Loucy (cell line): ENCODE measurements at regions not wholly inside any gene's neighbourhood (a gene's known extent, or its start where the extent isn't known, plus 50 kb on each side); places are given as distances from the start of the nearest gene placed in this dataset.
A peak's percentile ranks its signal among the peaks of the same experiment; 100 is the strongest.

Source experiments
- H2AFZ ChIP-seq: fragments of 200-600 bp; sonication (generic); 2 replicates; pipeline ENCODE4 v1.6.0; 2016; ENCODE audit warnings: antibody characterized with exemption, mild to moderate bottlenecking, low read length, moderate library complexity
- H3F3A ChIP-seq: fragments of 200-600 bp; 2 replicates; pipeline ENCODE4 v1.6.0; 2016; ENCODE audit warnings: antibody characterized with exemption, low read depth, mild to moderate bottlenecking
- H3K27me3 ChIP-seq: fragments of 200-600 bp; sonication (generic); 2 replicates; pipeline ENCODE4 v1.6.1; 2014; ENCODE audit warnings: low read length, mild to moderate bottlenecking; ENCODE audit not compliant: insufficient read depth, poor library complexity, severe bottlenecking
- H3K36me3 ChIP-seq: fragments of 200-600 bp; sonication (generic); 2 replicates; pipeline ENCODE4 v1.6.1; 2016; ENCODE audit warnings: low read length; ENCODE audit not compliant: insufficient read depth
- H3K4me1 ChIP-seq: fragments of 200-600 bp; sonication (generic); 2 replicates; pipeline ENCODE4 v1.5.1; 2014; ENCODE audit warnings: low read length, mild to moderate bottlenecking; ENCODE audit not compliant: insufficient read depth, poor library complexity, severe bottlenecking
- H3K4me2 ChIP-seq: fragments of 200-600 bp; sonication (generic); 2 replicates; pipeline ENCODE4 v1.6.0; 2014; ENCODE audit warnings: antibody characterized with exemption, low read length, low read depth, mild to moderate bottlenecking; ENCODE audit not compliant: poor library complexity, severe bottlenecking
- H3K4me3 ChIP-seq: fragments of 200-600 bp; sonication (generic); 2 replicates; pipeline ENCODE4 v1.5.1; 2014; ENCODE audit warnings: low read length, mild to moderate bottlenecking, mixed read lengths; ENCODE audit not compliant: poor library complexity, severe bottlenecking
- H3K79me2 ChIP-seq: fragments of 200-600 bp; sonication (generic); 2 replicates; pipeline ENCODE4 v1.6.1; 2014; ENCODE audit warnings: low read length; ENCODE audit not compliant: insufficient read depth
- H3K9ac ChIP-seq: fragments of 200-600 bp; sonication (generic); 2 replicates; pipeline ENCODE4 v1.6.0; 2014; ENCODE audit warnings: mild to moderate bottlenecking, low read depth, low read length, moderate library complexity; ENCODE audit not compliant: poor library complexity, severe bottlenecking
- H3K9me2 ChIP-seq: fragments of 200-600 bp; sonication (generic); replicated peaks from 2 replicates; pipeline ENCODE4 v1.6.1; 2016; ENCODE audit warnings: low read depth, low read length, mixed read lengths
- H3K9me3 ChIP-seq: fragments of 200-600 bp; sonication (generic); 2 replicates; pipeline ENCODE4 v1.6.1; 2014; ENCODE audit warnings: mild to moderate bottlenecking, antibody characterized with exemption, low read length, low read depth; ENCODE audit not compliant: insufficient read depth
- H4K20me1 ChIP-seq: fragments of 200-600 bp; sonication (generic); 2 replicates; pipeline ENCODE4 v1.6.0; 2014; ENCODE audit warnings: antibody characterized with exemption, low read length, mild to moderate bottlenecking; ENCODE audit not compliant: insufficient read depth, poor library complexity, severe bottlenecking
- EZH2phosphoT487 ChIP-seq: fragments of 200-600 bp; IDR thresholded peaks from 2 replicates; pipeline ENCODE4 v1.6.1; 2018; ENCODE audit warnings: antibody characterized with exemption, mild to moderate bottlenecking, moderate library complexity, borderline replicate concordance
- TF ChIP-seq, protein P1 (sequence below): fragments of 200-600 bp; sonication (generic); conservative IDR thresholded peaks from 2 replicates; pipeline ENCODE4 v1.5.1; 2014; ENCODE audit warnings: mild to moderate bottlenecking, antibody characterized with exemption, low read length

DNA sequence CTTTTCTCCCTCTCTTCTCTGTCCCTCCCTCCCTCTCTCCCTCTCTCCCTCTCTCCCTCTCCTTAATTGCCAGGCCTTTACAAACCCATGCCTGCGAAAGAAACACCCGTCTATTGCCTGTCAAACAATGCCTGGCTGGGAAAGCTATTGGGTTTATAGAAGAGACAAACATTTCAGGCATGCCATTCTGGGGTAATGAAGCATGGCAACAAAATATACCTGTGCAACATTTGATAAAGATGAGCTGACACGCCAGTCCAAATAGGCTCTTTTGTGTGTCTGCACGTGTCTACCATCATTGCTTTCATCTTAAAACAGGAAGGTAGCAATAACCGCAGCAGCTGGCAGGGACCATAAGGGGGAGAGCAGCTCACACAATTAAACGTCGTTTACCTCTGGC is 282.1 kb downstream of the ZNF516 start:
- Histone ChIP-seq H2AFZ (peak overlapping the region; percentile 92), H3F3A (no peaks in the 10 kb centered on the region), H4K20me1 (no peaks in the 10 kb centered on the region), H3K9me2 (no peaks in the 10 kb centered on the region), H3K4me1 (peaks cover 14% of the 10 kb centered on the region), H3K9ac (no peak overlapping the region), H3K79me2 (no peaks in the 10 kb centered on the region), H3K9me3 (no peaks in the 10 kb centered on the region), H3K27me3 (no peaks in the 10 kb centered on the region), H3K4me3 (peak overlapping the region; percentile 38), H3K36me3 (no peaks in the 10 kb centered on the region), H3K4me2 (peak overlapping the region; percentile 52)
- no peak for TF ChIP-seq EZH2phosphoT487
- TF ChIP-seq, protein P1, sequence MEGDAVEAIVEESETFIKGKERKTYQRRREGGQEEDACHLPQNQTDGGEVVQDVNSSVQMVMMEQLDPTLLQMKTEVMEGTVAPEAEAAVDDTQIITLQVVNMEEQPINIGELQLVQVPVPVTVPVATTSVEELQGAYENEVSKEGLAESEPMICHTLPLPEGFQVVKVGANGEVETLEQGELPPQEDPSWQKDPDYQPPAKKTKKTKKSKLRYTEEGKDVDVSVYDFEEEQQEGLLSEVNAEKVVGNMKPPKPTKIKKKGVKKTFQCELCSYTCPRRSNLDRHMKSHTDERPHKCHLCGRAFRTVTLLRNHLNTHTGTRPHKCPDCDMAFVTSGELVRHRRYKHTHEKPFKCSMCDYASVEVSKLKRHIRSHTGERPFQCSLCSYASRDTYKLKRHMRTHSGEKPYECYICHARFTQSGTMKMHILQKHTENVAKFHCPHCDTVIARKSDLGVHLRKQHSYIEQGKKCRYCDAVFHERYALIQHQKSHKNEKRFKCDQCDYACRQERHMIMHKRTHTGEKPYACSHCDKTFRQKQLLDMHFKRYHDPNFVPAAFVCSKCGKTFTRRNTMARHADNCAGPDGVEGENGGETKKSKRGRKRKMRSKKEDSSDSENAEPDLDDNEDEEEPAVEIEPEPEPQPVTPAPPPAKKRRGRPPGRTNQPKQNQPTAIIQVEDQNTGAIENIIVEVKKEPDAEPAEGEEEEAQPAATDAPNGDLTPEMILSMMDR = no peak; the same call in 1 of the 2 replicates

DNA sequence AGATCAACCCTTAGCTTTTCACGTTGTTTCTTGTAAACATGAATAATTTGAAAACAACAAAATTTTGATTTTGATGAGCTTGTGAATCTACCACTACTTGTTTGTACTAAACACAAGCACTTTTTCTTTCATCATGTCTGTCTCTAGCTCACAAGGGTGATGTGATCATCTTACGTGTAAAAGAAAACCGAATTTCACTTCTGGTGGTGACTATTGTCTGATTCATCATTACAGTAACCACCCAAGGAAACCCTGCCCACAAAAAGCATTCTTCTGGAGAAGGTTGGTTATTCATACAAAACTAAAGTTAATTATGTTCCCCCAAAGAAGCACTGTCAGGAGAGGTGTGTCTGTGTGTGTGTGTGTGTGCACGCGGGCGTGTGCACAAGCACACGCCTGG is 285.4 kb downstream of the ZNF516 start:
- H3K4me2 ChIP-seq = no peak overlapping the region
- H3K9me2 ChIP-seq = no peaks in the 10 kb centered on the region
- no peaks in the 10 kb centered on the region for H3K9me3 ChIP-seq
- no peak overlapping the region for H3K4me3 ChIP-seq
- H3K27me3 ChIP-seq = no peaks in the 10 kb centered on the region
- H4K20me1 ChIP-seq = no peaks in the 10 kb centered on the region
- no peak overlapping the region for H3K9ac ChIP-seq
- no peaks in the 10 kb centered on the region for H3F3A ChIP-seq
- H3K4me1 ChIP-seq = peaks cover 14% of the 10 kb centered on the region
- no peak for TF ChIP-seq EZH2phosphoT487
- TF ChIP-seq, protein P1 = no peak
- H3K79me2 ChIP-seq = no peaks in the 10 kb centered on the region
- no peak overlapping the region for H2AFZ ChIP-seq
- no peaks in the 10 kb centered on the region for H3K36me3 ChIP-seq

DNA sequence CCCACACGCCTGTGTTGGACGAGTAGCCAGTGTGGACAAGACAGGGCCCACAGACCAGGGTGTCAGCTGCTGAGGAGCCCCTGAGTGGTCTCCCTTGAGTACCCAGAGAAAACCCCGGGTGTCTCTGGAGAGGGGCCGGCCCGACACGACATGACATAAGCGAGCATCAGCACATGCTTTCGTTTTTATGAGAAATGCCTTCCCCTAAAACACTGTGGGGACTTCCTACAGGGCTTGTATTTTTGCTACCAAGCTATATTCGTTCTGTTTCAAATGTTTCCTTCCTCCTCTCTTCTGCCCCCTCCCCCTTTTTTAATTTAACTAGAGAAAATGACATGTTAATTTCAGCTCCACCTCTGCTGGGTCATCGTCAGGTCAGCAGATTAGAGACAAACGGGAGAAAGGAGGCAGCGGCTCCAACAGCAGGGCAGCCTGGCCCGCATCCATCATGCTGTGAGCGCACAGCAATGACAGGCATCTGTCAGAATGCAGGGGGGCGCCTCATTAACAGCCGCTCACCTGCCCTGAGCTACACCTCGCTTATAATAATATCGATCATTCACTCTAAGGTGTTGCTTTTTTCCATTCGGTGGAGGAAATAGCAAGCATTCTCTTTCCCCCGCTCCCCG is 286.2 kb downstream of the ZNF516 start:
- Histone ChIP-seq H3K4me3 (no peak overlapping the region), H3K4me1 (peaks cover 12% of the 10 kb centered on the region), H2AFZ (no peak overlapping the region), H3F3A (no peaks in the 10 kb centered on the region), H3K9me3 (no peaks in the 10 kb centered on the region), H3K36me3 (no peaks in the 10 kb centered on the region), H4K20me1 (no peaks in the 10 kb centered on the region), H3K9me2 (no peaks in the 10 kb centered on the region), H3K4me2 (no peak overlapping the region), H3K27me3 (no peaks in the 10 kb centered on the region), H3K79me2 (no peaks in the 10 kb centered on the region), H3K9ac (no peak overlapping the region)
- no peak for TF ChIP-seq EZH2phosphoT487
- TF ChIP-seq, protein P1 = no peak
